ENCODE measurements at regions not wholly inside any gene's neighbourhood (a gene's known extent, or its start where the extent isn't known, plus 50 kb on each side); places are given as distances from the start of the nearest gene placed in this dataset.

GRCh38 chr10:6311700-6312330 lies 109.1 kb downstream of the PFKFB3 start:
- TF ChIP-seq ELF4 (CRISPR knock-in tag; IDR thresholded peaks at IDR 0.05; ENCODE audit: low read depth) (no peak), MAX (CRISPR knock-in tag; IDR thresholded peaks at IDR 0.05) (no peak), CTCF (IDR thresholded peaks at IDR 0.05) (no peak)
